DMS 273 (cell line): ENCODE measurements at regions not wholly inside any gene's neighbourhood (a gene's known extent, or its start where the extent isn't known, plus 50 kb on each side); places are given as distances from the start of the nearest gene placed in this dataset.
"Not testable (repeated sequence)": the region's sequence is repeated elsewhere in the genome, so short reads cannot be mapped to it uniquely, and the experiment has no call there.

Experiments used
- DNase-seq: peaks from one replicate; lab custom pipeline; 2025; ENCODE audit not compliant: unreplicated experiment; lab: John Stamatoyannopoulos, UW

GRCh38 chr2:14454202-14454601 lies 178.3 kb upstream of the LRATD1 start:
- DNase-seq = no peak

DNA sequence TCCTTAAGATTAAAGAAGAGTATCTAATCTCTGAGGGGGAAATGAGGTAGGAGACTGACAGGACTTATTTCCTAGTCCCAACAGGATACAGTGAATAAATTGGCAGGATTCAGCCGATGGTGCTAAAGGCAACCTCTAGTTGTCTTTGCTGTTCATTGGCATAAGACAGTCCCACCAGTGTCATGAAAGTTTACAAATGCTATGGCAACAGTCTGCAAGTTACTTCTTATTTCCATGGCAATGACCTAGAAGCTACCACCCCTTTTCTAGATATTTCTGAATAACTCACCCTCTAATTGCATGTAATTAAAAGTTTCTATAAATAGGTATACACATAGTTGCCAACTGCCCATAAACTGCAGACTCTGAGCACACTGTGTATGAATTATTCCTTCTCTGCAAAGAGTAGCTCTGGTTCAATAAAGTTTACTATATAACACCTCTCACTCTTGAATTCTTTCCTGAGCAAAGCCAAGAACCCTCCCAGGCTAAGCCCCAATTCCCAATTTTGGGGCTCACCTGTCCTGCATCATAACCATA lies 172.7 kb upstream of the LRATD1 start:
- DNase-seq = no peak

DNA sequence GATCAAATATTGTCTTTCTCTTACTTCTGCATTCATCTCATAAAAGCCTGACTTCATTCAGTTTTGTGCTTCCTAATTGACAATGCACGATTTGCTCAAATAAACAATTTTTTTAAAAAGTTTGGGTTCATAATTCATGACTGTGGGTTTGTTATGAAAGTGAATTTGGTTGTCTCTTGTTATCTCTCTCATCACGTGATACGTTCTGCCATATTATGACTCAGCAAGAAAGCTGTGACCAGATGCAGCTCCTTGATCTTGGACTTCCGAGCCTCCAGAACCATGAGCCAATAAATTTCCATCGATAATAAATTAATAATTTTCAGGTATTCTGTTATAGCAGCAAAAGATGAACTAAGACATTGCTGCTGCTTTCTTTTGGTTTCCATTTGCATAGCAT lies 156.5 kb upstream of the LRATD1 start:
- DNase-seq = no peak

- no peak for DNase-seq
These were observed 153.0 kb upstream of the LRATD1 start for GRCh38 chr2:14479486-14479885.

DNA sequence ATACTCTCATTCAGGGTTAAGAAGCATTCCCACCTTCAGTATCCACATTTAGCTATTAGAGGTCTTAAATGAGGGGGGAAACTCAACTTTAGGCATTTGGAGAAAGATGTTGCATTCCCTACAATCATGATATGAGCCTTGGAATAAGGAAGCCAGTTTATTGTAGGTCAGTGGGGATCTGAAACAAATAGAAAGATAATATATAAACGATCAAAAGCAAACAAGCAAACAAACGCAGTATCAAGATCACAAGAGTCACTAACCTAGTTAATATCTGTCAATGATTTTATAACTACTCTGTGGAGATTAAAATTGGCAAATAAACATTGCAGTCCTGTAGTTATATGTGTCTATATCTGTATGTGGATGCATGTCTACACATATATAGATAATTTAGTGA lies 152.4 kb upstream of the LRATD1 start:
- DNase-seq = no peak

DNA sequence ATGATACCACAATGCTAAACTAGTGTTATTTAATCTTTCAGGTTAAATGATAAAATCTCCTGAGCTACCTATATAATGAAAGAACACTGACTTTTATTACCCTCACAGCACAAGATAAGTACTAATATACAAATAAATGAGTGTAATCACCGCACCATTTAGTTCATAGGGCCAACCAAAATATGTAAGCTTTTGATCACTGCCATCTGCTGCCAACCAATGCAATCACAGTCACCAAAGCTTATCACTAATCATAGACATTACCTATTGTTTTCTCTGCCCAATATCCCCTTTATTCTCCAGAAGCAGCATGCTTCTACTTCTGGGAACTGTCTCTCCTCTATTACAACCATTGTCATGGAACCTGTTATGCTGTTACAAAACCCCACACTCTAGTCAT lies 151.6 kb upstream of the LRATD1 start:
- DNase-seq = no peak

DNA sequence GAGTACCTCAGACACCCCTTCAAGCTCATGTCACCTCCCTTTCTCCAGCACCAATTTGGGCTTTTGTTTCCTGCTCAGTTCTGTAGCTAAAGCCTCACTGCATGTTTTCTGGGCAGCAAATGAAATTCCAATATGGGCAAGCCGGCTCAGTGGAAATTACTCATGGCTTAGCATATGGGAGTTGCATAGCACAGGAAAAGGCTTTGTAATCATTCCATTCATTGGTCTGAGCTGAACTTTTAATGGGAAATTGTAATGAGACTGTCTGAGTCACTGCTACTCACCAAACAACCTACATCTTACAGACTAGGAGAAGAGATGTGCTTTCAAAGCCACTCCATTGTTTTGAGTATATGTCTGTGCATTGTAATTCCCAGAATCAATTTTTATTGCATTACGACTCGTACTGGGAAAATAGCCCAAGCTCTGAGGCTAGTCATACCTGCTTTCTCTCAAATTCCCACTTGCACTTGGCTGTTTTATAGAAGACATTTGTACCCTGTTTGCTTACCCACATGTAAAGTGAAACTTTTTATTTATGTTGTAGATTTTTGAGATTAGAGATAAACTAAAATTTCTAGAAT lies 139.5 kb upstream of the LRATD1 start:
- no peak for DNase-seq

- no peak for DNase-seq
These were observed 137.8 kb upstream of the LRATD1 start for GRCh38 chr2:14494759-14495158.

DNA sequence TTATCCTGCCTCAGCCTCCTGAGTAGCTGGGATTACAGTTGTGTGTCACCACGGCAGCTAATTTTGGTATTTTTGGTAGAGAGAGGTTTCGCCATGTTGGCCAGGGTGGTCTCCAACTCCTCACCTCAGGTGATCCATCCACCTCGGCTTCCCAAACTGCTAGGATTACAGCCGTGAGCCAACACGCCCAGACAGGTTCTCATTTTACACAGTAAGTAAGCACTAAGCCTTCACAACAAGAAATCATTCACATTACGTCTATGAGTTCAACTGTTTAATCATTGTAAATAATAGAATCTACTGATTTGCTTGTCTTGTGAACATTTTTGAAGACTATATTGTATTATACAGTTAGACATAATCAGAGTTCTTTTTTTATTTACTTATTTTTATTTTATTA lies 131.5 kb upstream of the LRATD1 start:
- no peak for DNase-seq

DNA sequence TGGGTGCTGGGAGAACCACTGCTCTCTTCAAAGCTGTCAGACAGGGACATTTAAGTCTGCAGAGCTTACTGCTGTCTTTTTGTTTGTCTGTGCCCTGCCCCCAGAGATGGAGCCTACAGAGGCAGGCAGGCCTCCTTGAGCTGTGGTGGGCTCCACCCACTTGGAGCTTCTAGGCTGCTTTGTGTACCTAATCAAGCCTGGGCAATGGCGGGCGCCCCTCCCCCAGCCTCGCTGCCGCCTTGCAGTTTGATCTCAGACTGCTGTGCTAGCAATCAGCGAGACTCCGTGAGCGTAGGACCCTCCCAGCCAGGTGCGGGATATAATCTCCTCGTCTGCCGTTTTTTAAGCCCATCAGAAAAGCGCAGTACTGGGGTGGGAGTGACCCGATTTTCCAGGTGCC lies 125.6 kb upstream of the LRATD1 start:
- not testable (repeated sequence) for DNase-seq

GRCh38 chr2:14511541-14511940 lies 121.0 kb upstream of the LRATD1 start:
- no peak for DNase-seq

GRCh38 chr2:14513903-14514302 lies 118.6 kb upstream of the LRATD1 start:
- no peak for DNase-seq

- DNase-seq = no peak
These were observed 115.7 kb upstream of the LRATD1 start for GRCh38 chr2:14516844-14517243.

DNA sequence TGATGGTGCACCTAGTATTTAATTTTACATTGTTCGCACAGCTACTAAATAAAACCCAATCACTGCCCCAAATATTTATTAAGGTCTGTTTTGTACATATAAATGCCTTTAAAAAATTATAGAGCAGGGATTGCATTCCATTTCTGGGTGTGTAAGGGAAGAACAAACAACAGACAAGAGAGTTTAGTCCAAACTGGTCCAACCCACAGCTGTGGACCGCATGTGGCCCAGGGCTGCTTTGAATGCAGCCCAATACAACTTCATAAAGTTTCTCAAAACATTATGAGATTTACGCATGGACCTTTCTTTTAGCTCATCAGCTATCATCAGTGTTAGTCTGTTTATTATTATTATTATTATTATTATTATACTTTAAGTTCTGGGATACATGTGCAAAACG lies 114.8 kb upstream of the LRATD1 start:
- no peak for DNase-seq

GRCh38 chr2:14520385-14520945 lies 112.1 kb upstream of the LRATD1 start:
- DNase-seq = no peak

DNA sequence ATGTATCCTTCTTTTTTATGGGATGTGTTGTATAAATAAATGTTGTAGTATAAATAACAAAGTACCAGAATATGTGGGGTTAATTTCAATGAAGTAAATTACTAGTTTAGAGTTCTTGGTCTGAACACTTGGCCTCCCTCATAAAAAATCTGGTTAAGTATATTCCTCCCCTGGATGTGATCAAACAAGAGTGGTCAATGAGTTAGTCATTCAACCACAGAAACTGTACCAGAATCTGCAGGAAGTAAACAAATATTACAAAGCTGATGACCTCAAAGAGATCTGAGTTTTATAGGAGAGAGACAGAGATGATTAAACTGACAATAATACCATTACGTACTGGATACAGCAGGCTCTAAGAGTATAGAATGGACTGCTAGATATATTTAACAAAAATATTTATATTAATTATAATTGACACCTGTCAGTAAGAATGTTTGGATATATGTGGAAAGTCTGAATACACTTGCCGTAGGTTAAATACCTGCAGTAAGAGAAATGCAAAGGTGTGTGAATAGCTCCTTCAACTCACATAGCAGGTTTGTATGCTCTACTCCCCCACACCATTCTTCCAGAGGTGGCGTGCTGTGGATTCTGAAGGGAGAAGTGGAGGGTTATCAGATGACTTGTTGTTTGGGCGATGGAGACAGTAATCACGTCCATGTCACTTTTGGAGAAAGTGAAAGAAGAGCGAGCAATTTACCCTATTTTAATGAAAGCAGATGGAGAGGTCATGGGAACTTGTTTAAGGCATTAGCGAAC lies 108.3 kb upstream of the LRATD1 start:
- no peak for DNase-seq

GRCh38 chr2:14524803-14525080 lies 107.8 kb upstream of the LRATD1 start:
- DNase-seq = no peak

DNA sequence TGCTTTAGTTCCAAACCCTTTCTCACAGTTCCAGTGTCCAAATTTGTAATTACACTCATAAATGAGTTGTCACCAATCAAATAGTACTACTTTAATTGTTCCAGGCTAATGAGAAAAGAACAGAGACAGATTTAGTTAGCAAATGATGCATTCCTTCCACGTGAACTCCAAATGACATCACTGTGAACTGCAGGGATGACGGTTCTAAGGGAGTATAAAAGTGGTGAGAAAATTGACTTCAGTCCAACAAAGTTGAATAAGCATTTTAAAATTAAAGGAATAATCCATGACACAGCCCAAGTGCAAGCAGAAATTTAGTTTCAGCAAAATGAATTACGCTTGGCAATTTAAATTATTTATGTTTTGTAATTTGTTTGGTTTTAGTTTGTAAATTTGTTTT lies 102.0 kb upstream of the LRATD1 start:
- no peak for DNase-seq

DNA sequence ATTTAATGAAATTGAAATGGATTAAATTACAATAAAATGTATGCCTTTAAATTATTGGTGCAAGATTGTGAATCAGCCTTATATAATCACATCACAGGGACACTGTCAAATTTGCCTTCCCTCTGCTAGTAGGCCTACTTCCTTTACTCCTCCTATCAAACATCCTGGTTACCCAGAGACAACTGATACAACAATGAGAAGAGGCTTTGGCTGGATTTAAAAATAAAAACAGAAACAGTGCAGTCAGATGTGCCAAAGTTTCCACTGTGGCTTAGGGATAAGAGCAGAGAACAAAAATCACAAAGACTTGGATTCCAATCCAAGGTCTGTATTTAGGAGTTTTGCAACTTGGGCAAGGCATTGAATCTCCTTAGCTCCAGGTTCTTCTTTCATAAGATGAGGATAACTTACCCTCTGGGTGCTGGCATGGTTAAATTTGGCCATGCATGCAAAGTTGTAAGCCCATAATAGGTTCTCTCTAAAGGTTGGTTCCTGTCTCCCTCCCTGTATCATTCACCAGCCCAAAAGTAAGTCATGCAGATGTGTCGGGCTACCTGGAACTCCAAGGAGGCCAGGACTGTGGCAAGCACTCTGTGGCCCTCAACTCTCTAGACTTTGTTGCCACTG lies 99.3 kb upstream of the LRATD1 start:
- DNase-seq = no peak

DNA sequence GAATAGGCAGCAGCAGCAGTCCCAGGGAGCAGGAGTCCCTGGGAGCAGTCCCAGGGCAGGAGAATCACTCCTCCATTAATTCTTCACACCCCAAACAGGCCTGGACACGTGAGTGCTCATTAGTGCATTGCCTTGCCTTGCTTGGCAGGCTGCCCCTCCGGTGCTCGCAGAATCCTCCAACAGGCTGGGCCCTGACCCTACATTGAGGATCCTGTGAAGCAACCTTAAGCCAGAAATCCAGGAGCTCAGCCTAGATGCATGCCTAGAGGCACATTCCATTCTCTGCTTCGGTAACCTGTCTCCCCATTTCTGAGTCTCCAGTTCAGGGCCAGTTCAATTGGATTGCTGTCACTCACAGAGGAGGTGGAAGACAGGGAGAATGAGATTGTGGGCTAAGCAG lies 97.4 kb upstream of the LRATD1 start:
- no peak for DNase-seq

DNA sequence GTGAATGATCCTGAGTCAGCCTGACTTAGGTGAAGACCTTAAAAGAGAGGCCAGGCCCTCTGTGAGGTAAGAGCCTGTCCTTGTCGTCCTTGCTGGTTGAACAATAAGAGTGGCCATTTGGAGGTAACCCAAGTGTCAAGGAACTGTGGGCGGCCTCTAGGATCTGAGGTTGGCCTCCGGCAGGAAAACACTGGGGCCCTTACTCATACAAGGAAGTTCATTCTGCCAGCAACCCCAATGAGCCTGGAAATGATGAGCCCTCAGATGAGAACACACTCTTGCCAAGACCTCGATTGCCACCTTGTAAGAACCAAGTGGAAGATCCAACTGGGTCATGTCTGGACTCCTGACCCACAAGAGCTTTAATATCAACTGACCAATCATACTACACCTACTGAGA lies 95.5 kb upstream of the LRATD1 start:
- DNase-seq = no peak

DNA sequence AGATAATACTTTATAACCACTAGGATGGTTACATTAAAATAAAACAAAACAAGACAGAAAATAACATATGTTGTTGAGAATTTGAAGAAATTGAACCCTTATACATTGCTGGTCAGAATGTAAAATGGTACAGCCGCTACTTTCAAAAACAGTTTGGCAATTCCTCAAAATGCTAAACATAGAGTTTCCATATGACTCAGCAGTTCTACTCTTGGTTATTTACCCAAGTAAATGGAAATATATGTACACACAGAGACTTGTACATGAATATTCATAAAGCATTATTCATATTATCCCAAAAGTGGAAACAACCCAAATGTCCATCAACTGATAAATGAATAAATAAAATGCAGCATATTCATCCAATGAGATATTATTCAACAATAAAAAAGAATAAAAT lies 92.5 kb upstream of the LRATD1 start:
- DNase-seq = no peak
